SK-N-SH (cell line): ENCODE measurements at regions not wholly inside any gene's neighbourhood (a gene's known extent, or its start where the extent isn't known, plus 50 kb on each side); places are given as distances from the start of the nearest gene placed in this dataset.

Experiments used
- CHD2 ChIP-seq: fragments of 150-350 bp; IDR thresholded peaks from 2 replicates; pipeline ENCODE4 v1.6.1; 2018; ENCODE audit warnings: low read length; ENCODE audit not compliant: partially characterized antibody
- CTCF ChIP-seq: fragments of 200-600 bp; sonication (generic); IDR thresholded peaks from 2 replicates; pipeline ENCODE4 v1.6.1; 2017; ENCODE audit warnings: antibody characterized with exemption, mild to moderate bottlenecking, moderate library complexity
- MAX ChIP-seq: IDR thresholded peaks from 2 replicates; pipeline ENCODE4 v1.4.0; 2012; ENCODE audit warnings: low read depth
- MXI1 ChIP-seq: IDR thresholded peaks from 2 replicates; pipeline ENCODE4 v1.6.1; 2012; ENCODE audit warnings: mild to moderate bottlenecking, low read depth, low read length, improper control_type of control experiment
- RAD21 ChIP-seq: IDR thresholded peaks from 2 replicates; pipeline ENCODE4 v1.6.1; 2012; ENCODE audit warnings: mild to moderate bottlenecking, low read length

GRCh38 chr6:92770540-92770939 lies 648.8 kb downstream of the EPHA7 start:
- TF ChIP-seq RAD21 = no peak
- TF ChIP-seq CTCF = no peak
- no peak for TF ChIP-seq MAX
- no peak for TF ChIP-seq MXI1
- no peak for TF ChIP-seq CHD2
